GM19035 (cell line): ENCODE measurements at regions not wholly inside any gene's neighbourhood (a gene's known extent, or its start where the extent isn't known, plus 50 kb on each side); places are given as distances from the start of the nearest gene placed in this dataset.

Experiments used
- ATAC-seq: cut with Tn5 transposase; IDR thresholded peaks from one replicate; pipeline ENCODE4 v1.9.1; 2021; ENCODE audit not compliant: unreplicated experiment

DNA sequence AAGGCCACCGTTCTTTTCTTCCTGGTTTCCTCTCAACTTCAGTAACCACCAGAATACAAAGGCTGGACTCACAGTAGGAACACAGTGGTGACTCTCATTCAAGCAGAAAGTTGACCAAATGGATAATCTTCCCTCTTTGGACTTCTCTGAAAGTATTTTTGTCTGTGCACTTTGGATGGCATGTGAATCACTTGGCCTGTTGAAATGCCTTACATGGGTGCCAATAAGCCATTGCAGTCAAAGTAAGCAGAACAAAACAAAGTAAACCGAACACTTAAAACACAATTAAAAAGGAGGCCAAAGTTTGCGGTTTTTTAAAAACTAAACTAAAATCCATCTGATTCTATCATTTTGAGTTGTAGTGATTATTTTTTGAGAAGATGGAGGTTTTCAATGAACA is 370.1 kb upstream of the DDHD1 start:
- no peak for ATAC-seq

DNA sequence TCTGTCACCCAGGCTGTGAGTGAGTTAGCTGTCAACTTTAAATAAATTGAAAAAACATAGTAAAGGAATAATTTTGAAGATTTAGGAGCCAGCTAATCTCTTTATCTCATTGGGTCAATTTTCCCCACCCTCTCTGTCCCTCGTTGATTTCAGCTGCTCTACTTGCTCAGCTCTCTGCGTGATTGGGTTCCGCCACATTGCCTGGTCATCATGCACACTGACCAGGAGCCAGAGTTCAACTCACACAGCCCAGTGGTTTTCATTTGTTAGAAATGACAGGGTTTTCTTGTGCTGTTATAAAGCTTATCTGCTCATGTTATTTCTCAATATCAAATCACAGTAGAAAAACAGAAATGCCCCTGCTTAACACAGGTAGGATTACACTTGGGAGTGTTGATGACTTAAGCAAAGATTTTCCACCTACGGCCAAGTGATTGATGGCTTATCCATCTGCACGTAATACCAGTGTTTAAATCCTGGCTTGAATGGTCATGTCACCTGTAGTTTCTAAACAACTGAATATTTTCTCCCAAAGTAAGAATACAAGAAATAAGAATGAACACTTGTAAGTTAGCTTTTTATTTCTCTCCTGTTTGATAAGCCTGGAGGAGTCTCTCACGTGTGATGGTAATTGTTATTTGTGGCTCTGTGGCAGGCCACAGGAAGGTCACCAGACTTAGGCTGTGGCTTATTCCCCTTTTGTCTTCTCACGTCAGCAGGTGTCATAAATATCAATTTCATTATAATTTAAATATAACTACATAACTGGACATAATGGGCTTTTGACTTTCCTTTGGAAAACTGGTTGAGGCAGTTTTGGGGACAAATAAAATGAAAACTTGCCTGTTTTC is 367.2 kb upstream of the DDHD1 start:
- ATAC-seq = no peak

DNA sequence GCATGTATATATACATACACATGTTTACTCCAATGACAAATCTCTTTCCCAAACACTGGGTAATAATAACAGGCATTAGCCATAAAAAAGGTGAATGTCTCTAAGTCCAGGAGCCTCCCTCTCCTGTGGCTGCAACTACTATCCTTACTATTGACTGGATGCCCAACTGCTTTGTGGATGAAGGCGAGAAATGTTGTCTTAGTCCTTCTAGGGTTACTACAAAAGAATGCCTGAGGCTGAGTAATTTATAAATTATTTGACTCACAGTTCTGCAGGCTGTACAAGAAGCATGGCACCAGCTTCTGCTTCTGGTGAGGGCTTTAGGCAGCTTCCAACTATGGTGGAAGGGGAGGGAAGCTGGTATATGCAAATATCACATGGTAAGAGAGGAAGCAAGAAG is 366.0 kb upstream of the DDHD1 start:
- no peak for ATAC-seq

DNA sequence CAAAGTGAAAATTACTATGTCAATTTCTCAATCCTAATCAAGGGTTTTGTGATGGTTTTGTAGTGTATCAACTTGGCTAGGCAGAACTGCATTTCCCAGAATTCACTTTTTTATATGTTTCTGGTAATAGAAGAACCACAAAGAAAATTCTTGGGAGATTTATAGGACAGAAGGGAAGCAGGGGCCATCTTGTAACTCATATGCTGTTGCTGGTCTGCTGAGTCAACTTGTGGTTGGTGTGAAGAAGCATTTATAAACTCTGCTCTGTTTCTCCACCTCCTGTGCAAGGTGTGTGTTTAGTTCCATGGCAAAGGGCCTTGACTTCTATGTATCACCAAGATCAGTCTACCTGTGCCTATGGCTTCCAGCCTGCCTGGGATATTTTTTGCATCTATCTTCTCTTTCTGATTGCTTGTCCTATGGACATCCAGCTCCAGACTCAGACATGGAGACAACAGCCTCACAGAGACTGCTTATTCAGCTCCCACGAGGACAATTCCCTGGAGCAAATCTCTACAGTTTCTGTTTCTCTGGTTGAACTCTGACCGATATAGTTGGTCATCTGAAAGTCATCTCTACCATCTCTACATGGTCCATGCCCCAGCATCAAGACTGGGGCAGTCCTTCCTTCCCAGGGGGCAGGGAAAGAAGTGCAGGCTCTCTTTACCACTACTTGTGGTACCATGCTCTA is 364.3 kb upstream of the DDHD1 start:
- ATAC-seq = no peak

DNA sequence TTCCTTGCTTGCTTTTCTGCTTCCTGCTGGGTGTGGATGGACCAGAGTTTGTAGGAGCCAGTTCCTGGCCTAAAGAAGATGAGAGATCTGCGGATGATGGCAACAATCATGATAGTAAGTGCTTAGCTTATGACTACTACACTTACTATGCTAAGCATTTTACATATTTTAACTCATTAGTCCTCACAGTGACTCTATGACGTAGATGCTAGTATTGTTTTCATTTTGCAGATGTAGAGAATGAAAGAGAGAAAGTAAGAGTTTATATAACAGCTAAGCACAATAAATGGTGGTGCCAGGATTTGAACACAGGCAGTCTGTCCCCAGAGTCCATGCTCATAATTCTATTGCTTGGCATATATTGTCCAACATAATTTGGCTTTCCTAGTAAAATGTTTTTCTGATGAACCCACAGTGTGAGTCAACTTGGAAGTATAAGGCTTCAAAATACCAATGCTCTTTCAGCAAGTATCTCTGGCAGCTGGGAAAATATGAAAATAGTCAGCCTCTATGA is 363.2 kb upstream of the DDHD1 start:
- no peak for ATAC-seq

DNA sequence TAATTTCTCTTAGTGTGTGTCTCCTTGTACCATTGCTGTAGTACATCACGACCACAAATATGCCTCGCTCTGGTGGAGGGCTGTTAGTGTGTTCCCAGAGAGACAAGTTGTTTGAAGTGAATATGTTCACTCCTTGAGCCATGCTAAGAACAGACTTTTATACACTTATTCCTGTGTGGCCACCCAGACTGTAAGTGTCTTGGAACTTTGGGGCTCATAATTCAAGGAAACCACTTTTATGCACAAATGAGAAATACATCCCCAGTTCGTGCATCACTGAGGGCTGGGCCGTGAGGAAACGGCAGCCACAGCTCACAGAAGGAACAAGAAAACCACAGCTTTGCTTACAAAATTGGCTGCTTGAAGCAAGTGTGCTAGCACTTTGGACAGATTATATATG is 362.2 kb upstream of the DDHD1 start:
- ATAC-seq = no peak

DNA sequence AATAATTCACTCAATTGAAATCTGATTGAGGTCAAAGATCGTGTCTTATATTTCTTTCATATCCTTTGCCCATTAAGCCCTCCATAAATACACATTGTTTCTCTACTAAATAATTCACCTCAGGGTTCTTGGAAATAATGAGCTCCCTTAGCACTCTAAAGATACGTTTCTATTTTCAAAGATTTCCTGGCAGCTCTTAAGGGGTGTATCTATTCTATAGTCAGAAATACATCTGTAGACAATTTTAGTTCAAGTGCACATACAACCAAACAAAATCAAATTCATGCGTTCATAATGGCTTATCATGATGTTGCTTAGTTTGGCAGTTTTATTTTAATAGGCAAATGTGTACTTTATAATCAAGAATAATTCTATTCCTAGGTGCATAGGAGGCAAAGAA is 361.1 kb upstream of the DDHD1 start:
- no peak for ATAC-seq

DNA sequence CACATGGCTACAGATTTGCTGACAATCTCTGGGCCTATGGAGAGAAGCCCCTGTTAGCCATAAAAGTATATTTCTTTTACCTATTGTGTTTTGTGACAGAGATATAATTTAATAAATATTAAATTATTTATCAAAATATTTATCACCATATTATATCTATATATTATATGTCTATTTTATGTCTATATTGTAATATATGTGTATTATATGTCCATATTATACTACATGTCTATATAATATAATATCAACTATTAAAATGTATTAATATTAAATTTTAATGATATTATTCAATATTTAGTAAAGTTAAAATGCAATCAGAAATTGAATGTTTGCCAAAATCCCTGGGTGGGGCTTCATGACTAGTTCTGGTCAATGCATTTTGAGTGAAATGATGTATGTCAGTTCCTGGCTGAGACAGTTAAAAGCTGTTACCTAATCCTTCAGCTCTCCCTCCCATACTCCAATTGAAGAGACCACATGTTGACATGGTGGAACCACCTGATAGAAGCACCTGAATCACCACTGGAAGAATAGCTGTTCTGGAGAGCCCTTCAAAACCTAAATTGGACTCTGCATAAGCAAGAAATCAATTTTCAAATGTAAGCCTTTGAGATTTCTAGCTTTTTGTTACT is 357.3 kb upstream of the DDHD1 start:
- no peak for ATAC-seq

DNA sequence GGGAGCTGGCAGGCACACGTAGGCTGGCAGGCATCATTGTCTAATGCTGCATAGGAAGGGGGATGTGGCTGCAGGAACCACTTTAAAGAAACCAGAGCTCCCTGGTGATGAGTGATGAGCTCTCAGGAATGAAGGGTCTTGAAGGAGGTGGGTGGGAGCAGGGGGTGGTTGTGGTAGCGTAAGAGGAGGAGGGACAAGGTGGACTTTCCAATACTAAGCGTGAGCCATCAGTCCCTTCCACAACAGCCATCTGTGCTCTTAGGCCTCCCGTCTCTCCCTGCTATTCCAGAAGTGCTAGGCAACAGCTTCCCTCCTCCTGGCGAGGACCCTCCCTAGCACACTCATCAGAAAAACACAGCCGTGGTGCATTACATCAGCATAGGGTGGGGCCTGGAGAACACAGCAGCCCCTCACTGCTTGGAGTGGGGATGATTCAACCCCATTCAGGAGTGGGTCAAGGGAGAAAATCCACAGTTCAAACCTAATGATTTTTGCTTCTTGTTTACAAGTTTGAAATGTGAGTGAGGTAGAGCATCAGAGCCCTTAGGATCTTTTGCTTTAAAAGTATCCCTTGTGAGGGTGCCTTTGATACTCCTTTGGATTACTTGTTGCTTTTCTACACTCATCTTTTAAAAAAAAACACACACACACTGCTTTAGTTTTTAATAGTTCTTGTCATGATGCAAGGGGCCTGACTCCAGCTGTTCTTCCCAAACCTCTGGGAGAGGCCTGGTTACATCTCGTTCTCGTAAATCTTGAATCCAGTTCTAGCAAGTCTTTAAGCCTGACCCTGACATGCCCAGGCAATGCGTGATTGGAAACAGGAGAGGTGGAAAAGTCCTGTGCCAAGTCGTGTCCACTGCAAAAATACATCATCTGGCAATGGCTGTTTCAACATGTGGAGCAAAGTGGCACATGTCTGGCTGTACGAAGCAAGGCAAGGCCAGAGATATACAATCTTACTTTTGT is 356.4 kb upstream of the DDHD1 start:
- no peak for ATAC-seq

DNA sequence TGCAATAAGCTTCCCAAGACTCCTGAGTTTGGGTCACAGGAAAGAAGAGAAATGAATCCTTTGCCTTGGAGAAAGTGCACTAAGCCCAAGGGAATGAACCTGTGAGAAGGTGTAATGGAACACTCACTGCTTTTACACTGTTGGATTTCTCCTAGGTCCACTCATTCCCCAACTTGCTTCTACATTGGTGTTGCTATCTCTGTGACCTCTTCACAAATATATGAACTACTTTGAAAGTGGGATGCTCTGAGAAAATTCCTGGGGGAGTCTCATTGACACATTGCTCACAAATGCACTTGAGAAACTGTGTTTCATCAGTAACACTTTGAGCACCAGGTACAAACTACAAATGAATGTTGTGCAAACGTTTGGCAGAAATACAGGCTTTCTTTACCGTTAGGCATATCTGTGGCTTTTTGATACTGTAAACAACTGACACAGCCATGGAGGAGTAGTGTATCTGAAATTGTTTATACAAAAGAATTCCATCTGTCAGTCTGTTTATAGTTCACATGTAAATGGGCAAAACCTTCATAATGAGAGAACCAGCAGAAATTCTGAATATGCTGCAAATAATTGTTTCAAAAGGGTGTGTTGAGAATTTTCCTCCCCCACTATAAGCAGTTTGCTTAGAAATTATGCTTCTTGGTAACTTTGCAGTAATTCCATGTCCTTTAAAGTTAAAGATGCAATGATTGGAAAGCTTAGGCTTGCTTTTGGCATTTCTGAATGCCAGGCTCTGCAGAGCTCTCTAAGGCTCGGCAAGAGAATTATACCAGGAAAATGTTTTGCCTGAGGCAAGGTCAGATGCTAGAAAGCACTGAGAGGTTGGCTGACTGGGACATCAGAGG is 348.5 kb upstream of the DDHD1 start:
- ATAC-seq = no peak

DNA sequence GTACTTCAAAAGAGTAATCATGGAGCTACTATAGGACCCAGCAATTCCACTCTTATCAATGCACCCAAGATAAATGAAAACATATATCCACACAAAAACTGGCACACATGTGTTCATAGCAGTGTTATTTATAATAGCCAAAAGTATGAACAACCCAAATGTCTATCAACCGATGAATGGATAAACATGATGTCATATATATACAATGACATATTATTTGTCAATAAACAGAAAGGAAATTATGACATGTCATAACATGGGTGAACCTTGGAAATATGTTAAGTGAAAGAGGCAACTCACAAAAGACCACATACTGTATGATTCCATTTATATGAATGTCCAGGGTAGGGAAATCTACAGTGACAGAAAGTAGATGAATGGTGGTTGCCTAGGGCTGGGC is 347.1 kb upstream of the DDHD1 start:
- ATAC-seq = no peak

DNA sequence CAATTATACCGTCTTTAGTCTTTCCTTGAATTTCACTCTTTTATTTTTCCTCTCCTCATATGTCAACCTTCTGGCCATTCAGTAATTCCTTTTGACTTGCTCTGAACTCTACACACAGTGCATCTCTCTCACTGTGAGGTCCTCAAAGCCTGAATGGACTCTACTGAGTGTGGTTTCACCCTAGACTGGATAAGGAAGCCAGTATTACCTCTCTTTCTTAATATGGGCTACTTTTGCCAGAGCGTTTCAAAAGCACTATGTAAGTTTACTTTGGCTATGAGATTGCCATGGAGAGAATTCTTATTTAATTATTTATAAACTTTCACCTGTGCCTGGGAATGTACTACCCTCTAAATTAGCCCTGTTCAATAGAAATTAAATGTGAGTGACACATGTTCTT is 343.5 kb upstream of the DDHD1 start:
- ATAC-seq = no peak

DNA sequence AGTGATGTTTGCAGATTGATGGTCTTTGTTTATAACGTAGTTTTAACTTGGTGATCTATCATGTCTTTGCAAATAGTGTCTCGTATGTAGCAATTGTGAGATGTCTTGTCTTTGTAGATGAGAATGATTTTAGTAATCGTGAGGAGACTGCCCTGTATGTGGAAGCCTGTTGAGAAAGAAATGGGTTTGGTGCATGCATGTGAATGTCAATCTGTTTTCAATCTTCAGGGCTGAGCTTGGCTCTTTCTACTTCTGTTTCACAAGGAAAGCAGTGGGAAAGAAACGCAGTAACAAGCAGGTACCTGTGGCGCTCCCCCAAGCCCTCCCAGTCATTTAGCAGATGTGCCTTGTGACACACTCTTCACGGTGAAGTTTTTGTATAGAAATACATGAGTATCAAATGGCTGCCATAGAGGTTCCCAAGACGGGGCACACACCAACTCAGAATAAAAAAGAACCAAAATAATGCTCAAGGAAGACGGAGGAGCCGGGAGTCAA is 342.8 kb upstream of the DDHD1 start:
- no peak for ATAC-seq

DNA sequence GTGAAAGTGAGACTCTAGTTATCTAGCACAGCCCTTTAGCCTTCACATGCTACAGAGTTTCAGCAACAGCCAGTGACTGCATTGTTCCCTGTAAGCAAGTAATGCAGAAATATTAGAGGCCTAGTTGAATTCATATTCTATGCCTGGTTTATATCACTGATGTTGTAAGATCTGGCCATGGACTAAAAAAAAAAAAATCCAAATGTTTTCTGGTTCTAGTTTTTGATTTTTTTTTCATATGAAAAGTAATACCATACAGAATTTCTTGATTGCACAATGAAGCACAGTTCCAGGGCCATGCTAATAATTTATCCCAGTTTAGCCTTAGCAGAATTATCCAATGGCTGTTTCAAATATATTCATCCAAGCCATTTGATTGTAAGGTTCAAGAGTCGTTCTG is 341.5 kb upstream of the DDHD1 start:
- ATAC-seq = no peak

DNA sequence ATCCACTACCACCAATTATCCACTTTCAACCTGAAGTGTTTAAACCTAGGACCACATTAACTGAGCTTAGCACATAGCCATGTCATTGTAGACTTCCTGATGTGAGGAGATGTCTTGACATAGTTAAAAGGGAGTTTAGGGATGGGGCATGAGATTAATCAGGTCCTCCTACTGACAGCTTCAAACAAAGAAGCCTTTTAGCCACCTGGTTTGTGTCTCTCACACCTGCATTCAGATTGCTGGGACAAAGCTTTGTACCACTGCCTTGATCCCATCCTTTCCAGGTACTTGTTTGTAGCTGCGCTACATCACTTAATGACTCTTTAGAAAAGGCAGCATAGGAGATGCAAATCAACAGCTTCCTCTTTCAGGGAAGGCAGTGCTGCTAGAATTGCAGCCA is 340.7 kb upstream of the DDHD1 start:
- ATAC-seq = no peak

DNA sequence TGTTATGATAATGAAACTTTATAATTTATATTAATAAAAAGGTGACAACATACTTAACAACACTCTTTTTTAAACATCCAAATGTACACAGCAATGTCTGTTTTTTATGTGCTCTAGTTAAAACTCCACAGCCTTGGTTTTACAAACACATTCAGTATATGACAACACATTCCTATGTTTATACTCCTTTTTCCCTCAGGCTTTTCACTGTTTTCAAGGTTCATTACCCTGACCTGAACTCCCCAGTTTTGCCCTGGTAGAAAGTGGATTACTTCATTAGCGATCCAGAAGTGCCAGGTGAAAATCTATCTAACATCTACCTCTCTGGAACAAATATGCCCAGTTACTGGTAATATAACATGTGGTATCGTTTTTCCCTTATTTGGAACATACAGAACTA is 340.2 kb upstream of the DDHD1 start:
- no peak for ATAC-seq

DNA sequence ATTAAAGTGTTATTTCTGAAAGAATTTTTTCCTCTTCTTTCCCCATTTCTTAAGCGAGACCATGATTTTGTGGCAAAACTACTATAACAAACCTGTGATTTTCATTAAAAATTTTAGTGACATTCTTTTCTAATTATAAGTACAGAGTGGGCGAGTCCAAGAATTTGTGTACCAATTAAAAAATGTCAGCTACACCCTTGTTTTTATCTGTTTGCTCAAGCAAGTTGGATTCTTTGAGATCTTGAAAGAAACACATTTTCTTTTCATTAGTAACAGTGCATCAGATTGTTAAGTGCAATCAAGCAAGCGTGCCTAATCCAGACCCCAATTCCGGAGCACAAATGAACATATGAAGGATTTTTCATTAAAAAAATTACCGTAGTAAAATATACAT is 338.8 kb upstream of the DDHD1 start:
- no peak for ATAC-seq

DNA sequence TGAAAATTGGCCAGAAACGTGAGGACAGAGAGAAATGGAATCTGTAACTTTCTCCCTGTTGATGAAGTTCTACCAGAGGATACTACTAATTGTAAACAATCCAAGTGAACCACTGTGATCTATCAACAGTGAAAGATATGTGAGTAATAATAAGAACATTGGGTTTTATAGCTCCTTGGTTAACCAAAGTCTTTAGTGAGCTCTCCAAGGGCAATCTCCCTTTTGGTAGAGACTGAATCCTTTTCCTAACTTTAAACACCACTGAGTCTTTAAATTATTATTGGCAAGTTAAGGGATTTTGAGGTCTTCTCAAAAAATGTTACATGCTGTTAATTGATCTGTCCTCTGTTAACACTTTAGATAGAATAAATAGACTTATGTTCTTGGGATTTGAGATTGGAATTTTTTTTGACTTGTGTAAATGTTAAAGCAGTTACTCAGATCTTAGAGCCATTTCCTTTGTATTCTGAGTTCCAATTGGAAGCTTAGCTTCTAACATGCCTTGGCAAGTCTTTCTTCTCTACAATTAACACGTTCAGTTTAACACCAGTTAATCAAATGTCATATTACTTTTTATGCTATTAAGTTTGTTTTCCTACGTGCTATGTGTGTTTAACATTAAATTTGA is 338.2 kb upstream of the DDHD1 start:
- ATAC-seq = no peak

DNA sequence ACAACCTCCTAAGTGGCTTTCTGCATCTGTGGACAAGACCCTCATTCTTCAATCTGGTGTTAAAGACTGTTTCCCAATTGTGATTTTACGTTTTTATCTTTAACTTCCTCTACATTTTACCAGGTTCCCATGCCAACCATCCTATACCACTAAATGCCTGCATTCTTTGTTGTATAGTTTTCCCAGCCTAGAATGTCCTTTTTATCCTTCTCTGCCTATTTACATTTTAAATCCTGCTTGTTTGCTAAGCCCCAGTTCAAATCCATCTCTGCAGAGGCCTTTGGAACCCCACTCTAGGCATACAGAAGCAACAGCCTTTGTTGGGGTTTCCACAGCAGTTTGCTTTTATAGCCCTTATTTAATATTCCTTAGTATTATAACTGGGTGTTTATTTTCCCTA is 325.1 kb upstream of the DDHD1 start:
- ATAC-seq = no peak
